ENCODE measurements at regions not wholly inside any gene's neighbourhood (a gene's known extent, or its start where the extent isn't known, plus 50 kb on each side); places are given as distances from the start of the nearest gene placed in this dataset.

- Histone ChIP-seq H3K36me3 (ENCODE audit: insufficient read depth) (no peaks in the 10 kb centered on the region), H3K27me3 (ENCODE audit: insufficient read depth, low read depth) (no peaks in the 10 kb centered on the region), H3K4me1 (ENCODE audit: low read depth, poor library complexity, severe bottlenecking) (no peaks in the 10 kb centered on the region), H2AFZ (ENCODE audit: low read depth) (no peak overlapping the region), H3K79me2 (ENCODE audit: insufficient read depth, low read depth) (no peaks in the 10 kb centered on the region), H3K27ac (no peak overlapping the region), H3K4me2 (no peak overlapping the region), H3K4me3 (IDR thresholded peaks at IDR 0.05; ENCODE audit: insufficient read depth, low read depth, low read length) (no peak overlapping the region), H4K20me1 (ENCODE audit: insufficient read depth) (no peaks in the 10 kb centered on the region), H3K9ac (no peak overlapping the region)
- TF ChIP-seq CTCF (conservative IDR thresholded peaks at IDR 0.05; ENCODE audit: low read depth, low read length) = no peak
These were observed 121.5 kb upstream of the CNR1 start for GRCh38 chr6:88287696-88288095.

- no peak overlapping the region for H3K4me2 ChIP-seq
- no peak overlapping the region for H3K27ac ChIP-seq
- no peaks in the 10 kb centered on the region for H3K36me3 ChIP-seq (ENCODE audit: insufficient read depth)
- H3K4me3 ChIP-seq (IDR thresholded peaks at IDR 0.05; ENCODE audit: insufficient read depth, low read depth, low read length) = no peak overlapping the region
- no peaks in the 10 kb centered on the region for H3K4me1 ChIP-seq (ENCODE audit: low read depth, poor library complexity, severe bottlenecking)
- H3K9ac ChIP-seq = no peak overlapping the region
- no peak overlapping the region for H2AFZ ChIP-seq (ENCODE audit: low read depth)
- TF ChIP-seq CTCF (conservative IDR thresholded peaks at IDR 0.05; ENCODE audit: low read depth, low read length) = no peak
- no peaks in the 10 kb centered on the region for H3K79me2 ChIP-seq (ENCODE audit: insufficient read depth, low read depth)
- no peaks in the 10 kb centered on the region for H4K20me1 ChIP-seq (ENCODE audit: insufficient read depth)
- H3K27me3 ChIP-seq (ENCODE audit: insufficient read depth, low read depth) = no peaks in the 10 kb centered on the region
These were observed 110.2 kb upstream of the CNR1 start for GRCh38 chr6:88276331-88276730.

DNA sequence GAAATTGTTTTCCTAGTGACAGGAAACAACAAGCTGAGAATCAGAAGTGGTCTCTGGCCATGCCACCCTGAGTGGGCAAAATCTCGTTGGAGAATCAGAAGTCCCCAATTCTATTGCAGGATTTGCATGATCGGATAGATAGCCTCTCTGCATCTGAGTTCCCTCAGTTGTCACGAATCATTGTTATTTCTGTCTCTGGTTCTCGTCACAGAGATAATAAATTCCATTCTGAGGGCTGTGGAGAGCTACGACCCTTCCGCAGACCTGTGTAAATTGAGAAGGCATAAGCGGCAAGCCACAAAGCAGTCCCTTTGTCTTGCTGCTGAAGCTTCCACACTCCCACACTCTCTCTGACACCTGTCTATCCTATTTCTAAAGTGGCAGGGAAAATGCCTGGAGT lies 102.4 kb upstream of the CNR1 start:
- no peaks in the 10 kb centered on the region for H3K79me2 ChIP-seq (ENCODE audit: insufficient read depth, low read depth)
- no peak overlapping the region for H3K27ac ChIP-seq
- no peaks in the 10 kb centered on the region for H4K20me1 ChIP-seq (ENCODE audit: insufficient read depth)
- H2AFZ ChIP-seq (ENCODE audit: low read depth) = no peak overlapping the region
- no peak overlapping the region for H3K9ac ChIP-seq
- H3K4me3 ChIP-seq (IDR thresholded peaks at IDR 0.05; ENCODE audit: insufficient read depth, low read depth, low read length) = no peak overlapping the region
- H3K4me1 ChIP-seq (ENCODE audit: low read depth, poor library complexity, severe bottlenecking) = no peaks in the 10 kb centered on the region
- TF ChIP-seq CTCF (conservative IDR thresholded peaks at IDR 0.05; ENCODE audit: low read depth, low read length) = no peak
- no peaks in the 10 kb centered on the region for H3K27me3 ChIP-seq (ENCODE audit: insufficient read depth, low read depth)
- no peaks in the 10 kb centered on the region for H3K36me3 ChIP-seq (ENCODE audit: insufficient read depth)
- H3K4me2 ChIP-seq = no peak overlapping the region

GRCh38 chr6:88266126-88266525 lies 100.0 kb upstream of the CNR1 start:
- Histone ChIP-seq H3K4me3 (IDR thresholded peaks at IDR 0.05; ENCODE audit: insufficient read depth, low read depth, low read length) (no peak overlapping the region), H3K36me3 (ENCODE audit: insufficient read depth) (no peaks in the 10 kb centered on the region), H3K79me2 (ENCODE audit: insufficient read depth, low read depth) (no peaks in the 10 kb centered on the region), H4K20me1 (ENCODE audit: insufficient read depth) (no peaks in the 10 kb centered on the region), H3K4me2 (no peak overlapping the region), H2AFZ (ENCODE audit: low read depth) (no peak overlapping the region), H3K4me1 (ENCODE audit: low read depth, poor library complexity, severe bottlenecking) (no peaks in the 10 kb centered on the region), H3K27me3 (ENCODE audit: insufficient read depth, low read depth) (no peaks in the 10 kb centered on the region), H3K27ac (no peak overlapping the region), H3K9ac (no peak overlapping the region)
- TF ChIP-seq CTCF (conservative IDR thresholded peaks at IDR 0.05; ENCODE audit: low read depth, low read length) = no peak

DNA sequence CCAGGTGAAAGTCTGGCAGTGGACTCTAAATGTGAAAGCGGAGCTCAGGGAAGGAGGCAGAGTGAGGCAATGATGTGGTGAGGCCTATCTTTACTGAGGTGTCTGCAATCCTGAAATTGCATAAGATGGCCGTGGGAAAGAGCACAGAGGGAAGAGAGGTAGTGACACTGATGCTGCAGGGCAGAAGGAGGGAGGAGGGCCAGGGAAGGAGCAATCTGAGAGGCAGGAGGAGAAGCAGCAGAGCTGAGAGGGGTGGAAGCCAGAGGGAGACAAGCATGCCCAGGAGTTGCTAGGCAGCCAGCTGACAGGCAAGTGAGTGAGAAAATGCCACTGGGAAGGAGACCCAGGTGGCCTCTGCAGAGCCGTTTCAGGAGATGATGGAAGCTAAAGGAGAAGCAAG lies 97.4 kb upstream of the CNR1 start:
- Histone ChIP-seq H3K36me3 (ENCODE audit: insufficient read depth) (no peaks in the 10 kb centered on the region), H3K27me3 (ENCODE audit: insufficient read depth, low read depth) (no peaks in the 10 kb centered on the region), H3K79me2 (ENCODE audit: insufficient read depth, low read depth) (no peaks in the 10 kb centered on the region), H3K4me1 (ENCODE audit: low read depth, poor library complexity, severe bottlenecking) (no peaks in the 10 kb centered on the region), H3K4me2 (no peak overlapping the region), H3K27ac (no peak overlapping the region), H2AFZ (ENCODE audit: low read depth) (no peak overlapping the region), H3K9ac (no peak overlapping the region), H3K4me3 (IDR thresholded peaks at IDR 0.05; ENCODE audit: insufficient read depth, low read depth, low read length) (no peak overlapping the region), H4K20me1 (ENCODE audit: insufficient read depth) (no peaks in the 10 kb centered on the region)
- TF ChIP-seq CTCF (conservative IDR thresholded peaks at IDR 0.05; ENCODE audit: low read depth, low read length) = no peak

Measured in KMS-11 (cell line).